GM23338 (cell line): ENCODE measurements at regions not wholly inside any gene's neighbourhood (a gene's known extent, or its start where the extent isn't known, plus 50 kb on each side); places are given as distances from the start of the nearest gene placed in this dataset.
A peak's percentile ranks its signal among the peaks of the same experiment; 100 is the strongest.

ENCODE experiments used
- ATAC-seq: fragments of 200-7000 bp; cut with Tn5 transposase; 3 replicates; pipeline ENCODE4 v1.9.1; 2020
- DNase-seq: peaks from one replicate; pipeline ENCODE4 v3.0.0-alpha.2; 2015; ENCODE audit warnings: low spot score
- H2AFZ ChIP-seq: fragments of 200-600 bp; sonication (generic); 2 replicates; pipeline ENCODE4 v1.8.0; 2016; ENCODE audit warnings: antibody characterized with exemption, mild to moderate bottlenecking, moderate library complexity
- H3F3A ChIP-seq: fragments of 200-600 bp; sonication (generic); replicated peaks from 2 replicates; pipeline ENCODE4 v1.8.0; 2017; ENCODE audit warnings: antibody characterized with exemption, mixed run types, low read depth
- H3K27ac ChIP-seq: fragments of 200-600 bp; sonication (generic); 2 replicates; pipeline ENCODE4 v1.6.1; 2016; ENCODE audit warnings: low read depth
- H3K27me3 ChIP-seq: fragments of 200-600 bp; sonication (generic); 2 replicates; pipeline ENCODE4 v1.8.0; 2016; ENCODE audit warnings: mild to moderate bottlenecking, mixed run types, moderate library complexity; ENCODE audit not compliant: insufficient read depth
- H3K36me3 ChIP-seq: fragments of 200-600 bp; sonication (generic); 2 replicates; pipeline ENCODE4 v1.8.0; 2016; ENCODE audit warnings: mild to moderate bottlenecking; ENCODE audit not compliant: insufficient read depth
- H3K4me1 ChIP-seq: fragments of 200-600 bp; sonication (generic); 2 replicates; pipeline ENCODE4 v1.8.0; 2016; ENCODE audit warnings: mild to moderate bottlenecking, moderate library complexity; ENCODE audit not compliant: insufficient read depth
- H3K4me2 ChIP-seq: fragments of 200-600 bp; sonication (generic); 2 replicates; pipeline ENCODE4 v1.7.1; 2017; ENCODE audit warnings: mixed run types
- H3K4me3 ChIP-seq: fragments of 200-600 bp; sonication (generic); 2 replicates; pipeline ENCODE4 v1.6.1; 2016; ENCODE audit warnings: mixed run types
- H3K79me2 ChIP-seq: fragments of 200-600 bp; sonication (generic); replicated peaks from 2 replicates; pipeline ENCODE4 v1.8.0; 2017; ENCODE audit warnings: mild to moderate bottlenecking; ENCODE audit not compliant: insufficient read depth
- H3K9me2 ChIP-seq: fragments of 200-600 bp; sonication (generic); 2 replicates; pipeline ENCODE4 v1.8.0; 2017; ENCODE audit not compliant: insufficient read depth
- H4K20me1 ChIP-seq: fragments of 200-600 bp; sonication (generic); replicated peaks from 2 replicates; pipeline ENCODE4 v1.8.0; 2017; ENCODE audit warnings: mild to moderate bottlenecking; ENCODE audit not compliant: insufficient read depth
- H3K27ac Mint-ChIP-seq: 2 replicates; pipeline ENCODE4 v1.8.0; 2020; ENCODE audit warnings: inconsistent platforms, mild to moderate bottlenecking, moderate library complexity, mixed read lengths
- H3K27me3 Mint-ChIP-seq: 3 replicates; pipeline ENCODE4 v1.8.0; 2022; ENCODE audit warnings: low read depth, mild to moderate bottlenecking, moderate library complexity, mixed read lengths, inconsistent platforms; ENCODE audit not compliant: insufficient read depth, poor library complexity
- H3K36me3 Mint-ChIP-seq: 3 replicates; pipeline ENCODE4 v1.8.0; 2021; ENCODE audit warnings: low read depth, mild to moderate bottlenecking, inconsistent platforms, moderate library complexity, mixed read lengths
- H3K4me1 Mint-ChIP-seq: 3 replicates; pipeline ENCODE4 v1.8.0; 2020; ENCODE audit warnings: mild to moderate bottlenecking, inconsistent platforms, mixed read lengths
- H3K4me3 Mint-ChIP-seq: 3 replicates; pipeline ENCODE4 v1.8.0; 2021; ENCODE audit warnings: moderate library complexity, mild to moderate bottlenecking, inconsistent platforms, mixed read lengths
- H3K9me3 Mint-ChIP-seq: 3 replicates; pipeline ENCODE4 v1.8.0; 2020; ENCODE audit warnings: moderate library complexity, mild to moderate bottlenecking, inconsistent platforms, mixed read lengths
- CREB1 ChIP-seq: fragments of 250-450 bp; sonication (Bioruptor Pico); IDR thresholded peaks from 2 replicates; pipeline ENCODE4 v1.5.0; 2020; ENCODE audit warnings: low read depth, mild to moderate bottlenecking, moderate library complexity
- STAT1 ChIP-seq: IDR thresholded peaks from one replicate; pipeline ENCODE4 v1.6.1; 2016; ENCODE audit warnings: antibody characterized with exemption; ENCODE audit not compliant: unreplicated experiment
- ZNF114 ChIP-seq: fragments of 250-450 bp; sonication (Bioruptor Pico); IDR thresholded peaks from 2 replicates; pipeline ENCODE4 v1.5.0; 2020; ENCODE audit warnings: mild to moderate bottlenecking, moderate library complexity
- ZNF331 ChIP-seq: fragments of 250-450 bp; sonication (Bioruptor Pico); IDR thresholded peaks from 2 replicates; pipeline ENCODE4 v1.5.0; 2020; ENCODE audit warnings: low read depth, mild to moderate bottlenecking, moderate library complexity
- ZNF462 ChIP-seq: fragments of 250-450 bp; sonication (Bioruptor Pico); IDR thresholded peaks from 2 replicates; pipeline ENCODE4 v1.5.0; 2020; ENCODE audit warnings: mild to moderate bottlenecking, moderate library complexity
- TF ChIP-seq, protein P1 (sequence below): IDR thresholded peaks from one replicate; pipeline ENCODE4 v1.6.1; 2018; ENCODE audit warnings: antibody characterized with exemption; ENCODE audit not compliant: unreplicated experiment

GRCh38 chr9:85224729-85225128 lies 517.0 kb downstream of the AGTPBP1 start (continued):
- TF ChIP-seq, protein P1, sequence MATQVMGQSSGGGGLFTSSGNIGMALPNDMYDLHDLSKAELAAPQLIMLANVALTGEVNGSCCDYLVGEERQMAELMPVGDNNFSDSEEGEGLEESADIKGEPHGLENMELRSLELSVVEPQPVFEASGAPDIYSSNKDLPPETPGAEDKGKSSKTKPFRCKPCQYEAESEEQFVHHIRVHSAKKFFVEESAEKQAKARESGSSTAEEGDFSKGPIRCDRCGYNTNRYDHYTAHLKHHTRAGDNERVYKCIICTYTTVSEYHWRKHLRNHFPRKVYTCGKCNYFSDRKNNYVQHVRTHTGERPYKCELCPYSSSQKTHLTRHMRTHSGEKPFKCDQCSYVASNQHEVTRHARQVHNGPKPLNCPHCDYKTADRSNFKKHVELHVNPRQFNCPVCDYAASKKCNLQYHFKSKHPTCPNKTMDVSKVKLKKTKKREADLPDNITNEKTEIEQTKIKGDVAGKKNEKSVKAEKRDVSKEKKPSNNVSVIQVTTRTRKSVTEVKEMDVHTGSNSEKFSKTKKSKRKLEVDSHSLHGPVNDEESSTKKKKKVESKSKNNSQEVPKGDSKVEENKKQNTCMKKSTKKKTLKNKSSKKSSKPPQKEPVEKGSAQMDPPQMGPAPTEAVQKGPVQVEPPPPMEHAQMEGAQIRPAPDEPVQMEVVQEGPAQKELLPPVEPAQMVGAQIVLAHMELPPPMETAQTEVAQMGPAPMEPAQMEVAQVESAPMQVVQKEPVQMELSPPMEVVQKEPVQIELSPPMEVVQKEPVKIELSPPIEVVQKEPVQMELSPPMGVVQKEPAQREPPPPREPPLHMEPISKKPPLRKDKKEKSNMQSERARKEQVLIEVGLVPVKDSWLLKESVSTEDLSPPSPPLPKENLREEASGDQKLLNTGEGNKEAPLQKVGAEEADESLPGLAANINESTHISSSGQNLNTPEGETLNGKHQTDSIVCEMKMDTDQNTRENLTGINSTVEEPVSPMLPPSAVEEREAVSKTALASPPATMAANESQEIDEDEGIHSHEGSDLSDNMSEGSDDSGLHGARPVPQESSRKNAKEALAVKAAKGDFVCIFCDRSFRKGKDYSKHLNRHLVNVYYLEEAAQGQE: no peak
- TF ChIP-seq ZNF331: no peak

- Histone ChIP-seq H3K36me3 (no peaks in the 10 kb centered on the region), H3F3A (no peaks in the 10 kb centered on the region), H3K9me2 (no peaks in the 10 kb centered on the region), H3K4me3 (no peak overlapping the region), H4K20me1 (no peaks in the 10 kb centered on the region), H3K4me1 (no peaks in the 10 kb centered on the region), H2AFZ (no peak overlapping the region), H3K79me2 (no peaks in the 10 kb centered on the region), H3K27ac (no peak overlapping the region), H3K27me3 (no peaks in the 10 kb centered on the region), H3K4me2 (no peak overlapping the region)
- no peaks in the 10 kb centered on the region; the same call in 2 of the 3 replicates for H3K4me1 Mint-ChIP-seq
- DNase-seq (no peak), ATAC-seq (no peak)
- no peaks in the 10 kb centered on the region for H3K36me3 Mint-ChIP-seq
- no peaks in the 10 kb centered on the region for H3K27me3 Mint-ChIP-seq
- TF ChIP-seq STAT1: no peak
- TF ChIP-seq, protein P1: peak; percentile 18
- H3K9me3 Mint-ChIP-seq: no peaks in the 10 kb centered on the region
- H3K4me3 Mint-ChIP-seq: no peak overlapping the region
- H3K27ac Mint-ChIP-seq: no peak overlapping the region
Measured at GRCh38 chr9:85224301-85224700, 517.5 kb downstream of the AGTPBP1 start.

DNA sequence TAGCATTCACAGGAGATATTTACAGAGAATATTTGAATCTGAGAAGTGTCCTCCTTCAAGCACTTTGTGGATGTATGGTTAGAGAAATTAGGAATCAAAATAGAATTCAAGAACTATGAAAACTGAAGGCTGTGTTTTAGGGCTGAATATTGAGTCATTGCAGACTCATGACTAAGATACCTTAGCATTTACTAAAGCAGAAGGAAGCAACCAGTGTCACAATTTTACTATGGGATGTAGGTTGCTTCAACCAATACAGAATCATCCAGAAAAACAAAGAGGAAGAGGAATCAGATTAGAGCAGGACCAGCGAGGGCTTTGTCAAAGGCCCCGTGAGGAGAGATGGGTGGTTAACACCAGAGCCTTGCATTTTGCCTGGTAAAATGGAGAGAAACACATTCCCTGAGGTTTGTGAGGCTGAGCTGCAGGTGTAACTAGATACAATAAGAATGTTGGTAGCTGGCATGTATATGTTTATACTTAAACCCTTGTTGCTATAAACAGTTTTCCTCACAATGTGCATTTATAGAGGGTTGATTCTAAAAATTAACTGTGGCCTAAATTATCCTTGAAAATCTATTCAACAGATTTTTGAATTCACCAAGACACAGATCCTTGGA lies 518.1 kb downstream of the AGTPBP1 start:
- Mint-ChIP-seq H3K4me1 (no peaks in the 10 kb centered on the region; the same call in 2 of the 3 replicates), H3K9me3 (no peaks in the 10 kb centered on the region), H3K27ac (no peak overlapping the region), H3K27me3 (no peaks in the 10 kb centered on the region), H3K36me3 (no peaks in the 10 kb centered on the region), H3K4me3 (no peak overlapping the region)
- Histone ChIP-seq H3K27me3 (no peaks in the 10 kb centered on the region), H3K4me2 (no peak overlapping the region), H3K36me3 (no peaks in the 10 kb centered on the region), H3K4me3 (no peak overlapping the region), H4K20me1 (no peaks in the 10 kb centered on the region), H3K4me1 (no peaks in the 10 kb centered on the region), H3K27ac (no peak overlapping the region), H2AFZ (no peak overlapping the region), H3F3A (no peaks in the 10 kb centered on the region), H3K9me2 (no peaks in the 10 kb centered on the region), H3K79me2 (no peaks in the 10 kb centered on the region)
- no peak for ATAC-seq
- DNase-seq: no peak
- TF ChIP-seq ZNF331: no peak
- TF ChIP-seq ZNF462 (CRISPR knock-in tag): no peak
- TF ChIP-seq ZNF114: no peak
- no peak for TF ChIP-seq CREB1
